ENCODE measurements at regions not wholly inside any gene's neighbourhood (a gene's known extent, or its start where the extent isn't known, plus 50 kb on each side); places are given as distances from the start of the nearest gene placed in this dataset.

GRCh38 chr11:21630934-21631478, 561.9 kb upstream of the ANO5 start:
- TF ChIP-seq FOSL2 (IDR thresholded peaks at IDR 0.05; ENCODE audit: borderline replicate concordance, low read depth) (no peak), CTCF (IDR thresholded peaks at IDR 0.05) (no peak), MXI1 (IDR thresholded peaks at IDR 0.05; ENCODE audit: low read depth, low read length) (no peak), CHD2 (IDR thresholded peaks at IDR 0.05; ENCODE audit: low read length, partially characterized antibody) (no peak), EP300 (IDR thresholded peaks at IDR 0.05; ENCODE audit: borderline replicate concordance in 1 of 2, low read depth in 1 of 2, low read length in 1 of 2) (no peak)
- TF ChIP-seq, protein P1, sequence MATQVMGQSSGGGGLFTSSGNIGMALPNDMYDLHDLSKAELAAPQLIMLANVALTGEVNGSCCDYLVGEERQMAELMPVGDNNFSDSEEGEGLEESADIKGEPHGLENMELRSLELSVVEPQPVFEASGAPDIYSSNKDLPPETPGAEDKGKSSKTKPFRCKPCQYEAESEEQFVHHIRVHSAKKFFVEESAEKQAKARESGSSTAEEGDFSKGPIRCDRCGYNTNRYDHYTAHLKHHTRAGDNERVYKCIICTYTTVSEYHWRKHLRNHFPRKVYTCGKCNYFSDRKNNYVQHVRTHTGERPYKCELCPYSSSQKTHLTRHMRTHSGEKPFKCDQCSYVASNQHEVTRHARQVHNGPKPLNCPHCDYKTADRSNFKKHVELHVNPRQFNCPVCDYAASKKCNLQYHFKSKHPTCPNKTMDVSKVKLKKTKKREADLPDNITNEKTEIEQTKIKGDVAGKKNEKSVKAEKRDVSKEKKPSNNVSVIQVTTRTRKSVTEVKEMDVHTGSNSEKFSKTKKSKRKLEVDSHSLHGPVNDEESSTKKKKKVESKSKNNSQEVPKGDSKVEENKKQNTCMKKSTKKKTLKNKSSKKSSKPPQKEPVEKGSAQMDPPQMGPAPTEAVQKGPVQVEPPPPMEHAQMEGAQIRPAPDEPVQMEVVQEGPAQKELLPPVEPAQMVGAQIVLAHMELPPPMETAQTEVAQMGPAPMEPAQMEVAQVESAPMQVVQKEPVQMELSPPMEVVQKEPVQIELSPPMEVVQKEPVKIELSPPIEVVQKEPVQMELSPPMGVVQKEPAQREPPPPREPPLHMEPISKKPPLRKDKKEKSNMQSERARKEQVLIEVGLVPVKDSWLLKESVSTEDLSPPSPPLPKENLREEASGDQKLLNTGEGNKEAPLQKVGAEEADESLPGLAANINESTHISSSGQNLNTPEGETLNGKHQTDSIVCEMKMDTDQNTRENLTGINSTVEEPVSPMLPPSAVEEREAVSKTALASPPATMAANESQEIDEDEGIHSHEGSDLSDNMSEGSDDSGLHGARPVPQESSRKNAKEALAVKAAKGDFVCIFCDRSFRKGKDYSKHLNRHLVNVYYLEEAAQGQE (IDR thresholded peaks at IDR 0.05; ENCODE audit: low read depth, low read length): no peak
- TF ChIP-seq, protein P2, sequence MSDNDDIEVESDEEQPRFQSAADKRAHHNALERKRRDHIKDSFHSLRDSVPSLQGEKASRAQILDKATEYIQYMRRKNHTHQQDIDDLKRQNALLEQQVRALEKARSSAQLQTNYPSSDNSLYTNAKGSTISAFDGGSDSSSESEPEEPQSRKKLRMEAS (IDR thresholded peaks at IDR 0.05; ENCODE audit: low read depth): no peak
